HG03439 (cell line): ENCODE measurements at regions not wholly inside any gene's neighbourhood (a gene's known extent, or its start where the extent isn't known, plus 50 kb on each side); places are given as distances from the start of the nearest gene placed in this dataset.

ENCODE experiments used
- ATAC-seq: cut with Tn5 transposase; IDR thresholded peaks from one replicate; pipeline ENCODE4 v1.9.1; 2021; ENCODE audit warnings: mild to moderate bottlenecking, moderate library complexity; ENCODE audit not compliant: unreplicated experiment

DNA sequence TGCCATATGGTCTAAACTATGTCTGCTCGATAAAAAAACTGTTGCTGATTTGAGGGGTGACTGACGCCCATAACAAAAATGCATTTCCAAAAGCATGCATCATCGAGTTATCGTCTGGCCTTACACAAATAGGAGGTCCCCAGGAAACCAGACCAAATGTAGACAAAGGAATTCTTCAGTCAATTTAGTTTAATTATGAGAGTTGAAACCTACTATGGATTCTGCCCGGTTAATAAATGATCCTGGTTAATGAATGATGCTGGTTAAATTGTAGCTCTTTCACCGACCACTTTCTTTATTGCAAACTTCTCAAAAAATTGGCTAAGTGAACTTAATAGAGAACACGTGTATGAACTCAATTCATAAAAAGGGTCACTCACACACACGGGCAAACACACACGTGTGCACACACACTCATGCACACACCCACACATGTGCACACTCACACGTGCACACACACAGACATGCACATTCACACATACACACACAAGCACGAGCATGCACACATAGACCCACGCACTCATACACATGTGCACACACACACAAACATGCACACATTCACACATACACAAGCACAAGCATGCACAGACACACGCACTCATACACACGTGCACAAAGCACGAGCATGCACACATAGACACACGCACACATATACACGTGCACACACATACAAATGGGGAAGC, 59.0 kb upstream of the SALL3 start:
- no peak for ATAC-seq

DNA sequence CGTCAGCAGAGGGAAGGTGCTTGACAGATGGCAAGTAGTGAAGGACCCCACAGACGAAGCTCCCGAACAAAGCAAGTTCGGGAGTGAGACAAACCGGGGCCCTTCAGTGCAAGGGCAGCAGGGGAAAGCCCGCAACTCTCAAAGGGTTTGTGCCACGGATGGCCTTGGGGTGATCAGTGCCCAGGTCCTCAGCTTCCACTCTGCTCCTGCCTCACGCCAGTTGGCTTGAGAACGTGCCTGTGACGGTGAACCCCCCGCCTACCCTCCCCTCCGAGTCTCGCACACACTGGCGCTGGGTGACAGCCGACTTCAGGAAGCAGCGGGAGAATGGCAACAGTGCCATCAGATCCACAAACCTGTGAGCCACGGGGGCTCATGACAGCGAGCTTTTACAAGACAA, 56.8 kb upstream of the SALL3 start:
- no peak for ATAC-seq

DNA sequence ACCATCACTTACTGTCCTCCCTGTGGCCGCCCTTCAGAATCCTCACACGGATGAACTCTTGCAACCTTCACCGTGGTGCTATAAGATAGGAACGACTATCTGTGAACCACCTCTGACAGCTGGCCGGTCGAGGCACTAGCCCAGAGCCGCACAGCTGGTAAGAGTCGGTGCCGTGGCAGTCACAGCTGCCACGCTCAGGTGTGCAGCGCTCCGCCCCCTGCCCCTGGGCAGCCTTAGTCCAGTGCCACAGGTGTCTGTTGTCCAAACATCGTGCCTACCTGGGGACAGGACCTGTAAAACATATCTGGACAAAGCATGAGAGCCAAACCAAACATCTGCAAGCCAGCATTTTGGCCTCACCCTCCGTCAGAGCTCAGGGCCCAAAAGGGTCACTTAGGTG, 55.3 kb upstream of the SALL3 start:
- ATAC-seq: no peak

DNA sequence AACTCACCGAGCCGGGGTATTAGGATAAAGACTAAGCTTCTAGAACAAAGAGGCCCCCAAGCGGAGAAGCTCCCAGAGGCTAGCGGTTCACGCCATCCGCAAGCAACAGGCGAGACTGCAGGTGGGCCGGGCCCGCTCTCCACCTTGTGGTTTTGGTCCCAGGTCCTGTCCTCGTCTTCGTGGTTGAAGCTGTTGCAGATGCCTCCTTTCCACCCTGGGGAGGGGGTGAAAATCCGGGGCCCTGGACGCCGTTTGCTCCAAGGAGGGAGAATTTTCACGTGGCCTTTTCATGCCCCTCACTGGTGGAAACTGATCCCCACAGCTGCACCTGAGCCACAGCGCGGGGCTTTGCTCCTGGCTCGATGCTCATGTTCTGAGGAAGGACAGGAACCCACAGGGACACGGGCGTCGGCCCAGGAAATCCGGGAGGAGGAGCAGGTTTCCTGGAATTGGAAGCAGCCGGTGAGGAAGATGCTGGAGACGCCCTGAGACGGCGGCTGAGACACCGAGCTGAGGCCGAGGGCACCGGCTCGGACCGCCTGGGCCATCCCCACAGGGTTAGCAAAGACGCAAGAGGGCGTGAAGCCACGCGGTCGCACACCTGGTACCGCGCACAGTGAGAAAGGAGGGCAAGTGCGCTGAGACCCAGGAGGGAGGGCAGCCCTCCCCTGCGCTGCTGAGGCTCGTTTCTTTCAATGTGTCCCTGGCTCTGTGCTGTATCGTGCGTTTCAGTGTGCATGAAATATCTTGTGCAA, 54.7 kb upstream of the SALL3 start:
- ATAC-seq: no peak

DNA sequence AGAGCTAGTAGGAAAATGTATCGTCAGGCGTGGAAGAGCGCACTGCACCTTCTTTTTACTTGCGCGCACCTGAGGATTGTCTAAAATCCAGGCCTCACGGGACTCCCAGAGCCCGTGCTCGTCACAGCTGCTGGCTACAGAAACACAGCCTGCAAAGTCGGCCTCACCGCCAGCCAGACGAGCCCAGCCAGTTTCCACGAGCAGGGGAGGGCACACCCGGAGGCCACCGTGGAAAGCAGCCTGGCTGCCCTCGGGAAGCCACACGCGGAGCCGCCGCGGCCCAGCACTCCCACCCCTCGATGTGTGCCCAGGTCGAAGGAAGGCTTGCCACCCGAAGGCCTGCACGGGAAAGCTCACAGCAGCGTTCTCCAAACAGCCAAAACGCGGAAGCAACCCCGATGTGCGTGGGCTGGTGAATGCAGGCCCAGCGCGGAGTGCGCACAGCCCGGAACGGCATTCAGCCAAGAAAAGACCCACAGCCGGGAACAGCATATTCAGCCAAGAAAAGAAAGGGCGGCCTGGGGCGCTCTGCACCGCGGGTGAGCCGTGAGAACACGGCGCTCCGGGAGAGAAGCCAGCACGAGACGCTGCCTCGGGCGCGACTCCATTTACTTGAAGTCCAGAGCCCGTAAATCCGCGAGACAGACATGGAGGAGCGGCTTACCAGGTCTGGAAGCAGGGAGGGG, 53.9 kb upstream of the SALL3 start:
- ATAC-seq: no peak

DNA sequence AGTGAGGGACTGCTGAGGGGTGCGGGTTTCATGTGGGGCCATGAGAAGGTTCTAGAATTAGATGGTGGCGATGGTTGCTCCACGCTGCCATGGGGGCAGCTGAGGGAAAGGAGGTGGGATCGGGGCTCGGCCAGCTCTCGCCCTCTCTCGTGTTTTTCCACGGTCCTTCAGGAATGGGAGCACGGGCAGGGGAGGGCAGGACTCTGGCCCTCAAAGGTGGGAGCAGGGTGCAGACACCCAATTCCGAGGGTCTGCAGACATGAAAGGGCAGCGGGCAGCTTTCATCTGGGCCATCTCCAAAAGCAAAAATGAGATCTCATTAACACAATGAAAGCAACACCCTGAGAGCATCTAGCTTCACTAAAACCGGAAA, 53.4 kb upstream of the SALL3 start:
- ATAC-seq: no peak

DNA sequence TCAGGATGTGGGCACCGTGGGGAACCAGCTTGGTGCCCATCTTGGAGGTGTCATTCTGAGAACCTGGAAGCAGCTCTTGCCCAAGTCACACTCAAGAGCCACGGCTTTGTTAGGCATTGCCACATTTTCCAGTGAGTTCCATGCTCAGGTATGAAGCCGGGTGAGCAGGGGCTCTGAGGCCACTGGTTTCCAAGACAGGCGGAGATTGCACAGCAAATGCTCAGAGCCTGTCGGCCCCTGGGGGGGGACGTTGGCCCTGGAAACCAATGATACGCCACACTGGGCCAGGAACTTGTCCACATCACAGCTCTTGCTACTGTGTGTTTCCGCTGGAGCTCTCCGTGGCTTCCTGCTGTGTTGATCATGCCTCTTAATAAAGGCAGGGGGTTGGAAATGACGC, 52.5 kb upstream of the SALL3 start:
- ATAC-seq: no peak

DNA sequence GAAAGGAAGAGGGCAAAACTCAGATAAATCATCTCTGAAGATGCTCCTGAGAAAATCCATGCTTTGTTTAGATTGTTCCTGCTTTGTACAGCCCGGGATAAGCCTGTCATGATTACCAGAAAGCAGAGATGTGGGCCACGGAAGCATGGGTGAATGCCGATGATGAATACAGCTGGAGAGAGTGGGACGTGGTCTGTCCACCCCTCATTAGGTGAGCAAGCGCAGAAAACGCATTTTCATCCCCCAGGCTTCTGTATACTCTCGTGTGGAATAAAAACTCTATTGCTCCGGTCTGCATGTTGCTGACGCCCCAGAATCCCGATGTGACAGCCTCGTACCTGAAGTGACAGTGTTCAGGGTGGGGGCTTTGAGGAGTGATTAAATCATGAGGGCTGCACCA, 52.0 kb upstream of the SALL3 start:
- ATAC-seq: no peak

DNA sequence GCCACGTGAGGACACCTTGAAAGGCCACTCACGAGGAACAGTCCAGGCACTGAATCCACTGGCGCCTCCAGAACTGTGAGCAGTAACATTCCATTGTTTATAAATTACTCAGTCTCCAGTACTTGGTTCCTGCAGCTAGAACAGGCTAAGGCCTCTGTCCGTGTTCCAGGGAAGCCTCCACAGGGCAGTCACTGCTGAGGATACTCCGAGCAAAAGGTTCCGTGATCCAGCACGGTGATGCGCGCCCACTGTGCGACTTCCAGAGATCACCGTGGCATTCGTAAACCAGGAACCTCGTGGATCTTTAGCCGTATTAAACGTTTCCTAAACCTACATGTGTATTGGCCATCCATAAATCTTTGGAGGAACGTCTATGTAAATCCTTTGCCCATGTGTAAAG, 51.5 kb upstream of the SALL3 start:
- ATAC-seq: no peak

DNA sequence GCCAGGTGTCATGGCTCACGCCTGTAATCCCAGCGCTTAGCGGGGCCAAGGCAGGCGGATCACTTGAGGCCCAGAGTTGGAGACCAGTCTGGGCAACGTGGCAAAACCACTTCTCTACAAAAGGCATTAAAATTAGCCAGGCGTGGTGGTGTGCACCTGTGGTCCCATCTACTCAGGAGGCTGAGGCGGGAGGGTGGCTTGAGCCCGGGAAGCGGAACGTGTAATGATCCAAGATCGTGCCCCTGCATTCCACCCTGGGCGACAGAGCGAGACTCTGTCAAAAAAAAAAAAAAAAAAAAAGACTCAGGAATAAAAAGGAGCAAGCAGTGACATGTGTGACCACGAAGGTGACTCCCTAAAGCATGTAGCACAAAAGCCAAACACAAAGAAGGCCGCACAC, 50.1 kb upstream of the SALL3 start:
- ATAC-seq: no peak
